SK-N-DZ (cell line): ENCODE measurements at regions not wholly inside any gene's neighbourhood (a gene's known extent, or its start where the extent isn't known, plus 50 kb on each side); places are given as distances from the start of the nearest gene placed in this dataset.

Experiments used
- small RNA-seq, 2 experiments: library from RNA; depleted of rRNA; stranded (forward); fragments of <200 nt; gene quantifications; one replicate each; pipeline ENCODE3, GENCODE V24; 2014

Small RNA genes lying in the stretch of these regions (small RNA-seq; reads per million reads assigned to genes)
- gene MIR3664 = 0 reads per million in 2 experiments
- gene RF00019 = 0 reads per million in 2 experiments
